ENCODE measurements at regions not wholly inside any gene's neighbourhood (a gene's known extent, or its start where the extent isn't known, plus 50 kb on each side); places are given as distances from the start of the nearest gene placed in this dataset.
"Not testable (repeated sequence)": the region's sequence is repeated elsewhere in the genome, so short reads cannot be mapped to it uniquely, and the experiment has no call there.

- DNase-seq: no peak
Measured at GRCh38 chr4:12926189-12927066, 557.7 kb downstream of the RAB28 start.

GRCh38 chr4:12924728-12925320, 559.3 kb downstream of the RAB28 start:
- no peak for DNase-seq

- DNase-seq: no peak
Measured at GRCh38 chr4:12924253-12924652, 559.9 kb downstream of the RAB28 start.

DNA sequence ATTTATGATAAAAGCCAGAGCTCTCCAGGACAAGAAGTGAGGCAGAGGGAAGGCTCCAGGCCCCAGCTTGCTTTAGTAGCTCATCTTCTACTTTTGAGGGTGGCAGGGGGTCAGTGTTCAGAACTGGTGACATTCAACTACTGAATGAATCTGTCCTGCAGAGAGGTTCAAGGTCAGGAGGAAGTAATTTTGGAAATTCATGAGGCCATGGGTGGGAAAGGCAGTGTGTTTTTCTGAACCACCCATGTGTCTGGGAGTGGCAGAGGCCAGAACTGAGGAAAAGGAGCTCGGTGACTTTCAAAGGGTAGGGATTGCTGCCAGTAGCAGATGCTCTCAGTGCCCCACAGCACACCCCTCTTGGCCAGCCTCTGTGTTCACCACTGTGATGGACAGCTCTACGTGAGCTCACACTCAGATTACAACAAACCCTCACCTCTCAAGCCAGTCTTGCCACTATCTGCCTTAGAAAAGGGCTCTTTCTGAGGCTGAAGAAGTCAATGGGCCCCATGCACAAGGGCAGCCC, 571.2 kb downstream of the RAB28 start:
- no peak for DNase-seq

DNA sequence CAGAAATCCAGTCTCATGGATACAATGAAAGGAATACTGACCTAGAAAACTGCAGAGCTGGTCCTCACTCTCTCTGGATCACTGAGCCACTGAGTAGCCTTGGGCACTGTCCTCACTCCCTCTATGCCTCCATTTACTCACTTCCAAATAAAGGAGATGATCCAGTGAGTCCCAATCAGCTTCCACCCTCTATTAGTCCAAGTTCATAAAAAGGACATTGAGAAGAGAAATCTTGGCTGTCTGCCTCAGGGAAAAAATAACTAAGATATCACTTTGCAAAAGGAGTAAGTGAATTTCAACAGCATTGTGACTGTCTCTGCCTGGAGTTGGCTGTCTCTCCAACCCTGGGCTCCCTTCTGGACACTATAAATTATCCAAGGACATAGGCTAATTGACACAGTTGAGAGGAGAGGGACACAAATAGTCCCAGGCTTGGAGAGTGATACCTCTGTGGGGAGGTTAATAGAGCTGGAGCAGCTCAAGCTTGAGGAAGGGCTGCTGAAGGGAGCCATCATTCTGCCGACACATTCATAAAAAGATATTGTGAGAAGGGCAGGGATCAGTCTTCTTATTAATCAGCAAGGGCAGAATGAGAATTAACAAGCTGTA, 572.3 kb downstream of the RAB28 start:
- DNase-seq: no peak

- not testable (repeated sequence) for DNase-seq
Measured at GRCh38 chr4:12903640-12904039, 580.5 kb downstream of the RAB28 start.

DNA sequence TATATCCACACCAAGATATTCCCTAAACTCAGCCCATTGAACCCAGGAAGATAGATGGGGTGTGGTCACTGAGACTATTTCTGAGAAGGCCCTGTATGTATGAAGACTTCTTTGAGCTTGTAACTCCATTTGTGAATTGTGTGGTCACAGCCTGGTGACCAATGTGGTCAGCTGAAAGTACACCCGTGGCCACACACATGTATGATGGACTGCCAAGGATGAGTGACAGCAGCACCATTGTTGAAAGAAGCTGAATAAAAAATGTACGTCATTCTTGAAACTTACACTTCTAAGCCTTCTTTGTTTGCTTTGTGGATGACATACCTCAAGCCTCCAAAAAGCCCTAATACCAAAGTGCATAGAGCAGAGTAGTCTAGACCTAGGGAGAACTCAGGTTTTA, 581.4 kb downstream of the RAB28 start:
- DNase-seq: no peak

DNA sequence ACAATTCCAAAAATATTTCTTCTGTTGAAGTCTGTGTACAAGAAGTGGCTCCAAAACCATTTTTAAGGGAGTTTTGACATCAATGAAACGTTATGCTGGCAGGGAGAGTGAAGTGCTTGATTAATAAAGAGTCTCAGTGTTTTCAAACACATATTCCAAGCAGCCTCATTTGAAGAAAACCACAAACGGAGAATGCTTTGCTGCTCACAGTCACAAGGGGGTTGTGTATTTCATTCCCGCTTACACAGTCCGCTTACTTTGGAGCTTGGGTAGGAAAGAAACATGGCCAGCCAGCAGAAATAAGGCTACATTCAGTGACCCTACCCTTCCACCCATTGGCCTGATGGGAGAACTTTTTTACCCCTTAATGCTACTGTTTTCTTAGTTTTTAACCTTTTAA, 586.2 kb downstream of the RAB28 start:
- DNase-seq: no peak

DNA sequence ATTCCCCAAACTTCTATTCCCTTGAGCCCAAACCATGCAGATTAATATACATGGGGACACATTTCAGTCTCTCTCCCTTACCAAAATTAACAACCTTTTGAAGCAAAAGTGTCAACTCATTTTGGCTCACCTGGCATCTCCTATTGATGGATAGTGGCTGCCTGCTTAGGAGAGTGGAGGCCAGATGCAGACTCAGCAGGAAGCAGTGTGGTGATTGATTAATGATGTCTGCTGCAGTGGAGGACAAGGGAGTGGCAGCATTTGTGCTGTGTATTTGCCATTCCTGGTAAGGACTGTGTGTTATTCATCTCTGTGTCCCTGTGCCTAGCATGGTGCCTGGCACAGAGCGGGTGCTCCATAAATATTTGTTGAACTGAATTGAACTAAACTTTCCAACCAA, 590.1 kb downstream of the RAB28 start:
- DNase-seq: no peak

DNA sequence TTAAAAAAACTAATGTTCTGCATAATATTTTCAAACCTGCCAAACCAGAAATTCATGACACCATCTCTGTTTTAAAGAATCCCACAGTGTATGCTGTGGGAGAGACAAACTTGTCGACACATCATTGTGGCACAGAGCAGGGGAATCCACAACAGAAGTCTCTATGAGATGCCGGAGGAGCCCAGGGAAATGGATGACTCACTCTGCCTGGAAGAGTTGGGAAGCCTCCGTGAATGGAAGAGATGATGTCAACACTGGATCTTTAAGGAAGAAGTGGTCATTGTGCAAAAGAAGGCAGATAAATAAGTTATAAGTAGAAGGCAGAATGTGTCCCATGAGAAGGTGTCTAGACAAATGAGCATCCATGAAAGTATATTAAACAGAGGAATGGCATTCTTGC, 595.1 kb downstream of the RAB28 start:
- no peak for DNase-seq

- no peak for DNase-seq
Measured at GRCh38 chr4:12884846-12885796, 599.0 kb downstream of the RAB28 start.

GRCh38 chr4:12881945-12882584, 602.1 kb downstream of the RAB28 start:
- no peak for DNase-seq

DNA sequence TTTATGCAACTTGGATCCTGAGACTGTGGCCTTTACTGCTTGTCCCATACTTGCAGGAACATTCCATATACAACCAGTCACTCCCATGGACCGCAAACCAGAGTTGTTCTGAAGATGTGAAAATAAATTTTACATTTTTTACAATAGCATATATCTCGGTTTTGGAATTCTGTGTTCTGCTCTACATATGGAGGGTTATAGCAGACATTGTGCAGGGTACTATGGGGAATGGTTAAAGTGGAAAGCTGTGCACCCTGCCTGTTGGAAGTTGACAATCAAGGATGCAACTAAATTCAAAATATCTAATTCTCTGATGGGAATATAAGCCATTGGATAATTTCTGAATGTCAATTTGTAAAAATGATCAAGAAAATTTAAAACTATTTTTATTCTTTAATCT, 603.3 kb downstream of the RAB28 start:
- DNase-seq: no peak

DNA sequence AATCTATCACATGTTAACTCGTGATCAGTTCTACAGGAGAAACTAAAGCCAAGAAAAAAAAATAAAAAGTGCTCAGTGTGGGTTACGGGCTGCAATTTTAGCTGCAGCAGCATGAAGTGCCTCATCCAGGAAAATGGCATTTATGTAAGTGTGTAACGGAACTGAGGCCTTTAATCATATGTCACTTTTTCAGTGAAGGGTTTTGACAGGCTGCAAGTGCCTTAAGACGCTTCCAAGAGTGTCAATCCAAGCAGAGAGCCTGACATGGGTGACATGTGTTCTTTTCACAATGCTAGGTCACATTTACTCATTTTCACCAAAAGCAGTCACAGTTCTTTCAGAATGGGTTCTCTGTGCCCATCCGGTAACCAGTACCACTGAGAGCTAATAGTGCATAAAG, 604.6 kb downstream of the RAB28 start:
- DNase-seq: no peak

- DNase-seq: no peak
Measured at GRCh38 chr4:12875640-12876243, 608.4 kb downstream of the RAB28 start.

DNA sequence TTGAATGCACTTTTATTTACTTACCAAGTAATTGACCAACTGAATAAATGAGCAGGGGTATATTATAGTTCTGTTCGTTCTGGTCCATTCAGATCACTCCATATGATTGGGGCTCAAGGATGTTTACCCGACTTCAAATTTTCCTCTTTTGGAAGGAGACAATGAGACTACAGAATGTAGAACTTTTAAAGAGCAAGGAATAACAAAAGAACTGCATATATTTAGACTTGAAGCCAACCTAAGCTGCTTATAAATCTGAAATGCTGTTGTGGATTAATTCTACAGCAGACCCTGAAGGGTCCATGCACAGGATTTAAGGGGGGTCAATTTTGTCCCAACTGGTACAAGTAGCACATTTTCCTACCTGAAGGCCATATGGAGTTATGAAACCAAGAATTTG, 610.8 kb downstream of the RAB28 start:
- no peak for DNase-seq

DNA sequence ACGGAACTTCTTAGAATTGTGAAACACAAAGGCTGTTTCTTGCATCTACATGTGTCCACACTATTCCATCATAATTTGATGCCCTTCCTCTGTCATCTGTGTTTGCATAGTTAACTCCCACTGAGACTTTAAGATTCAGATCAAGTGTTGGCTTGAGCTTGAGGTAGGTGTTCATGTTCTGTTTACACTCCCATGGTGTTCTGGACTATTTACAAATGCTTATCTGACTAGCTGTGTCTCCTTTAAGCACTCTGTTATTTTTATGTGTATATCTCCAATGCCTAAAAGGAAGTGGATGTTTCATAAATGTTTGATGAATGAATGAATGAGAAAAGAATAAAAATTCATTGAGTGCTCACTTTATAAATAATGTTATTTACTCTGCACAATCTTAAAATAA, 622.7 kb downstream of the RAB28 start:
- DNase-seq: no peak

DNA sequence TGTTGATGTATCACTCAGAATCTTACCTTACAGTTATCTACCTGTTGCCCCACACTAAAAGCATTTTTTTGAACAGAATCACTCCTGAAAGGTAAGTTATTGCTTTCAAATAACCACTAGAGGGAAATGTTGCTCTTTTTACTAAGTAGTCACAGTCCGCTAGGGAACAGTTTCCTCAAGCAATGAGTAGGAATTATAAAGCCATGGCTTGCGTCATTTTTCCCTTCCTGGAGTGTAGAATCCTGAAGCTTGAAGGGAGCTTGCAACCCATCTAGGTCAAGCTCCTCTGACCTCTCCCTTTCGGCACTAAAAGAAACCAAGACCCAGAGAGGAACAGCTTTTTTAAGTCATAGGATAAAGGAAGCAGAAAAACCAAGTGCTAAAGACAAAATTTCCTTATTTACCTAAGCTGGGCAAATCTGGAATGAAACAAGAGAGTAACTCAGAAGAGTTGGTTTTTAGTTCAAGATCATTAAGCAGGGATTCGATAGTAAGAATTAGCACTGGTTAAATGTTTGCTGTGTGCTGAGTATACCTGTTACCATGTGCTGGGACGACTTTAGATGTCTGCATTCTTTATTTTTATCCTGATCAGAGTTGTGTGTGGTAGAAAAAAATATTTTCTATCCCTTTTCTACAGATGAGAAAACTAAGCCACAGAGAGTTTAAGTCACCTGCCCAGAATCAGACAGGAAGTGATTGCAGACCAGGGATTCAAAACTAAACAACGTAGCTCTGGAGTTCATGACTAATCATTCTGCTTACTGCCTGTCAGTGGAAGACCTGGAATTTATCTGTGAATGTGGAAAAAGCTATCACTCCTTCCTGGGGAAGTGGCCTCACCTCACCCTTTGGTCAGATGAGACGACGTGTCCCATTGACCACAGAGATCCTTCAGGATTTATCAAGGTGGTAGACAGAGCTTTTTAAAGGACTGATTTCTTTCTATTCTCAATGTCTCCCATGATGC, 631.5 kb downstream of the RAB28 start:
- DNase-seq: no peak

GRCh38 chr4:12846368-12846767, 637.8 kb downstream of the RAB28 start:
- DNase-seq: no peak

DNA sequence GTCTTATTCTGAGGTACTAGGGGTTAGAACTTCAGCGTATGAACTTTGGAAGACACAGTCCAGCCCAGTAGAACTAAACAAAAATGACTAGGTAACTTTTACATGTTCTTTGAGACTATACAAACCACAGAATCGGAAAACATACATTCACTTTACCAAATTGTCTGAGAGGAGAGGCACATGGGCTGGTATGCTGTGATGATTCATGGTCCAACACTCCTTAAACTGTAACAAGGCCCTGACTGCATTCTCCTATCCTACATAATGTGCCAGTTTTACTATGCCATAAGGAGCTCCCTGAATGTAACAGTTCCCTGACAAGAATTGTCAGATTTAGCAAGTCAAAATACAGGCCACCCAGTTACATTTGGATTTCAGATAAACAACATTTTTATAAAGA, 640.0 kb downstream of the RAB28 start:
- no peak for DNase-seq

GRCh38 chr4:12827966-12828365, 656.2 kb downstream of the RAB28 start:
- no peak for DNase-seq
